ENCODE measurements at regions not wholly inside any gene's neighbourhood (a gene's known extent, or its start where the extent isn't known, plus 50 kb on each side); places are given as distances from the start of the nearest gene placed in this dataset.

- H3K4me3 Mint-ChIP-seq, result no peak overlapping the region
- no peaks in the 10 kb centered on the region for H3K9me3 Mint-ChIP-seq
- H3K27ac Mint-ChIP-seq, result no peak overlapping the region
- H3K27me3 Mint-ChIP-seq, result no peaks in the 10 kb centered on the region
- no peaks in the 10 kb centered on the region for H3K36me3 Mint-ChIP-seq
- H3K4me1 Mint-ChIP-seq, result peaks cover 12% of the 10 kb centered on the region
These were observed 235.7 kb upstream of the RAB4A start for GRCh38 chr1:229035054-229035747.

GRCh38 chr1:229035748-229036082 is 235.2 kb upstream of the RAB4A start:
- Mint-ChIP-seq H3K9me3 (no peaks in the 10 kb centered on the region), H3K4me1 (peaks cover 12% of the 10 kb centered on the region), H3K27ac (no peak overlapping the region), H3K27me3 (no peaks in the 10 kb centered on the region), H3K4me3 (no peak overlapping the region), H3K36me3 (no peaks in the 10 kb centered on the region)

- H3K27ac Mint-ChIP-seq, result no peak overlapping the region
- H3K27me3 Mint-ChIP-seq, result no peaks in the 10 kb centered on the region
- no peak overlapping the region for H3K4me3 Mint-ChIP-seq
- no peaks in the 10 kb centered on the region for H3K36me3 Mint-ChIP-seq
- peaks cover 12% of the 10 kb centered on the region for H3K4me1 Mint-ChIP-seq
- H3K9me3 Mint-ChIP-seq, result no peaks in the 10 kb centered on the region
These were observed 233.0 kb upstream of the RAB4A start for GRCh38 chr1:229037806-229038405.

- no peaks in the 10 kb centered on the region for H3K9me3 Mint-ChIP-seq
- H3K4me1 Mint-ChIP-seq, result peaks cover under 1% of the 10 kb centered on the region
- H3K27ac Mint-ChIP-seq, result no peak overlapping the region
- H3K27me3 Mint-ChIP-seq, result no peaks in the 10 kb centered on the region
- no peak overlapping the region for H3K4me3 Mint-ChIP-seq
- no peaks in the 10 kb centered on the region for H3K36me3 Mint-ChIP-seq
These were observed 230.1 kb upstream of the RAB4A start for GRCh38 chr1:229040630-229041358.

GRCh38 chr1:229041946-229042345 is 229.0 kb upstream of the RAB4A start:
- Mint-ChIP-seq H3K27me3 (no peaks in the 10 kb centered on the region), H3K4me3 (no peak overlapping the region), H3K4me1 (no peaks in the 10 kb centered on the region), H3K9me3 (no peaks in the 10 kb centered on the region), H3K27ac (no peak overlapping the region), H3K36me3 (no peaks in the 10 kb centered on the region)

- no peaks in the 10 kb centered on the region for H3K9me3 Mint-ChIP-seq
- no peaks in the 10 kb centered on the region for H3K4me1 Mint-ChIP-seq
- H3K27me3 Mint-ChIP-seq, result no peaks in the 10 kb centered on the region
- no peak overlapping the region for H3K27ac Mint-ChIP-seq
- H3K36me3 Mint-ChIP-seq, result no peaks in the 10 kb centered on the region
- H3K4me3 Mint-ChIP-seq, result no peak overlapping the region
These were observed 228.4 kb upstream of the RAB4A start for GRCh38 chr1:229042482-229042881.

GRCh38 chr1:229043115-229043514 is 227.8 kb upstream of the RAB4A start:
- H3K4me3 Mint-ChIP-seq, result no peak overlapping the region
- H3K9me3 Mint-ChIP-seq, result no peaks in the 10 kb centered on the region
- H3K27me3 Mint-ChIP-seq, result no peaks in the 10 kb centered on the region

GRCh38 chr1:229046251-229046853 is 224.6 kb upstream of the RAB4A start:
- Mint-ChIP-seq H3K4me1 (peaks cover 5% of the 10 kb centered on the region), H3K27ac (no peak overlapping the region), H3K27me3 (no peaks in the 10 kb centered on the region), H3K36me3 (peaks cover 3% of the 10 kb centered on the region), H3K9me3 (peaks cover 5% of the 10 kb centered on the region), H3K4me3 (no peak overlapping the region)

More at GRCh38 chr1:229043115-229043514, 227.8 kb upstream of the RAB4A start:
- H3K4me1 Mint-ChIP-seq, result no peaks in the 10 kb centered on the region
- no peak overlapping the region for H3K27ac Mint-ChIP-seq
- no peaks in the 10 kb centered on the region for H3K36me3 Mint-ChIP-seq

- H3K27ac Mint-ChIP-seq, result no peak overlapping the region
- H3K4me1 Mint-ChIP-seq, result peaks cover 8% of the 10 kb centered on the region
- peaks cover 3% of the 10 kb centered on the region for H3K36me3 Mint-ChIP-seq
- no peak overlapping the region for H3K4me3 Mint-ChIP-seq
- H3K27me3 Mint-ChIP-seq, result no peaks in the 10 kb centered on the region
- peaks cover 8% of the 10 kb centered on the region for H3K9me3 Mint-ChIP-seq
These were observed 223.6 kb upstream of the RAB4A start for GRCh38 chr1:229047161-229047839.

GRCh38 chr1:229047840-229048620 is 222.9 kb upstream of the RAB4A start:
- Mint-ChIP-seq H3K4me1 (peaks cover 8% of the 10 kb centered on the region), H3K9me3 (peaks cover 8% of the 10 kb centered on the region), H3K27me3 (no peaks in the 10 kb centered on the region), H3K4me3 (no peak overlapping the region), H3K36me3 (peaks cover 3% of the 10 kb centered on the region), H3K27ac (no peak overlapping the region)

- no peaks in the 10 kb centered on the region for H3K27me3 Mint-ChIP-seq
- H3K36me3 Mint-ChIP-seq, result peaks cover 3% of the 10 kb centered on the region
- H3K4me3 Mint-ChIP-seq, result no peak overlapping the region
- no peak overlapping the region for H3K27ac Mint-ChIP-seq
- H3K9me3 Mint-ChIP-seq, result peaks cover 8% of the 10 kb centered on the region
- H3K4me1 Mint-ChIP-seq, result peaks cover 8% of the 10 kb centered on the region
These were observed 222.0 kb upstream of the RAB4A start for GRCh38 chr1:229048896-229049295.

- H3K27me3 Mint-ChIP-seq, result no peaks in the 10 kb centered on the region
- no peak overlapping the region for H3K27ac Mint-ChIP-seq
- peaks cover 6% of the 10 kb centered on the region for H3K9me3 Mint-ChIP-seq
- no peaks in the 10 kb centered on the region for H3K36me3 Mint-ChIP-seq
- peaks cover 62% of the 10 kb centered on the region for H3K4me1 Mint-ChIP-seq
- no peak overlapping the region for H3K4me3 Mint-ChIP-seq
These were observed 214.9 kb upstream of the RAB4A start for GRCh38 chr1:229056046-229056445.

- Mint-ChIP-seq H3K9me3 (no peaks in the 10 kb centered on the region), H3K36me3 (no peaks in the 10 kb centered on the region), H3K27ac (no peak overlapping the region), H3K27me3 (no peaks in the 10 kb centered on the region), H3K4me3 (peak overlapping the region; percentile 40), H3K4me1 (peaks cover 55% of the 10 kb centered on the region)
These were observed 212.8 kb upstream of the RAB4A start for GRCh38 chr1:229058111-229058561.

GRCh38 chr1:229058729-229059128 is 212.2 kb upstream of the RAB4A start:
- Mint-ChIP-seq H3K27me3 (no peaks in the 10 kb centered on the region), H3K36me3 (no peaks in the 10 kb centered on the region), H3K9me3 (no peaks in the 10 kb centered on the region), H3K27ac (no peak overlapping the region), H3K4me3 (peak overlapping the region; percentile 27), H3K4me1 (peaks cover 55% of the 10 kb centered on the region)
